GM21723 (cell line): ENCODE measurements at regions not wholly inside any gene's neighbourhood (a gene's known extent, or its start where the extent isn't known, plus 50 kb on each side); places are given as distances from the start of the nearest gene placed in this dataset.
"Not testable (repeated sequence)": the region's sequence is repeated elsewhere in the genome, so short reads cannot be mapped to it uniquely, and the experiment has no call there.

Source experiments
- ATAC-seq: cut with Tn5 transposase; IDR thresholded peaks from one replicate; pipeline ENCODE4 v1.9.1; 2021; ENCODE audit warnings: mild to moderate bottlenecking, moderate library complexity; ENCODE audit not compliant: unreplicated experiment

GRCh38 chr6:58067867-58068548 is 750.6 kb downstream of the PRIM2 start:
- ATAC-seq = not testable (repeated sequence)

- no peak for ATAC-seq
These were observed 755.8 kb downstream of the PRIM2 start for GRCh38 chr6:58073263-58073662.

- not testable (repeated sequence) for ATAC-seq
These were observed 772.6 kb downstream of the PRIM2 start for GRCh38 chr6:58090067-58090466.

- ATAC-seq = not testable (repeated sequence)
These were observed 779.8 kb downstream of the PRIM2 start for GRCh38 chr6:58097251-58097650.

DNA sequence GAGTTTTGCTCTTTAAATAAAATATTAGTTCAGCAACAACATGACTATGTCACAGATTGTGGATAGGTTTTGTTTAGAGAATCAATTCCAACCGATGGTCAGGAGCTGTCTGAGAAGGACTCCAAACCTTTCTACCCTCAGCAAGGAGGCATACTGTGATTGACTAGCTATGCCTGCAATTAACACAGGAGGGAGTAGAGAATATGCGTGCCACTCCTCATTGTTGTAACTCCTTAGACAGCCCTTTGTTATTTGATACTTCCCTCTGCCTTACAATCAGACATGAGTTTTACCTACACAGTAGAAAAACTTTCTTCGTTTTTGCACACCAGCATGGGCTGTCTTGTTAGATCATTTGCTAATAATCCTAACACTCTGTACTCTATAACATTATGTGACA is 796.5 kb downstream of the PRIM2 start:
- ATAC-seq = no peak

GRCh38 chr6:58117162-58117561 is 799.7 kb downstream of the PRIM2 start:
- ATAC-seq = not testable (repeated sequence)

DNA sequence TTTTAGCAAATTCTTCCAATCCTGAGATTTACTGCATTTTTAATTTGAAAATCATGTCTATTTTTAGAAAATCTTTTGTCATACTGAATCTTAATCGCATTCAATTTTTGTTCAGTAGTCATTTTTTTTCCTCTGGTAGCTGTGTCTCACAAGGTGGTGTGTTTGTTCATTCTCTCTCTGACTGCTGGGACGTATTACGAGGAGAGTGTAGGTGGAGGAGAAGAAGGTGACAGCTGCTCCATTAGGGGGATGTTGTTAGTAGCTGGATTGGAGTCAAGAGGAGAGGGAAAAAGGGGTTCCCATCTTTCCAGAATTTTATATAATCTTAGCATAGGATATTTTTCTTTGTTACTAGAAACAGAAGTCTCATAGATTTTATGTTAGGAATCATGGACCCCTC is 804.2 kb downstream of the PRIM2 start:
- ATAC-seq = not testable (repeated sequence)

DNA sequence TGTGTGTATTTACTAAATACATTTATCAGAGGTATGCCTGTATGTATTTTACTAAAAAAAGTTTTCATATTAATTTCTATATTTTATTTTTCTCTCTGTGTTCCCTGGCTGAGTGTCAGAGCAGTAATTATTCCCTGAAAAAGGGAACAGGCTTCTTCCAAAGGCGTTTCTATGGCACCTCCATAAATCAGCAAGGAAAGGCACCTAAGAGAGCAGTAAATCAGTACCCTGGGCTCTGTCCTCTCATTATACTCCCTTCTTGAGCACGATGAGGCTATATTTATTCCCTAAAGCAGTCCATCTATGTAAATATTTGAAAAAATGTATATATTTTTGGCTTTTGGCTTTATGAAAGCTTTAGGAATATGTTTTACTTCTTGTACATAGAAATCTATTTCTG is 806.3 kb downstream of the PRIM2 start:
- ATAC-seq = not testable (repeated sequence)

- not testable (repeated sequence) for ATAC-seq
These were observed 811.1 kb downstream of the PRIM2 start for GRCh38 chr6:58128549-58128948.

DNA sequence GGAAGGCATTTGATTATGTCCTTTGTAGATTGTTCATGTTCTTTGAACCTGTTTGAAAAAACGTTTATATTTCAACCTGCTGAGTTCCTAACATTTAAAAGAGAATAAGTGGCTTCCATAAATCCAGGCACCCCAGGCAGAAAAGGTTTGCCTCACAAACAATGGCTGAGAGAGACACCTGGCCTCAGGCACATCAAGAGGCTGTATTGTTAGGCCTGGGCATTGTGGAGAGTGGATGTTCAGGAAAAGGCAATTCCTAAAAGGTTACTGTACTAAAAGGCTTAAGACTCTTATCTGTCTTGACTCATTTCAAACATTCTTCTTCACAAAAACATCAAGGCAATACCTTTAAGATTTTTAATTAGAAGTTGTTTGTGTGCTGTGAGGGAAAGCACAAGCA is 811.7 kb downstream of the PRIM2 start:
- ATAC-seq = not testable (repeated sequence)

DNA sequence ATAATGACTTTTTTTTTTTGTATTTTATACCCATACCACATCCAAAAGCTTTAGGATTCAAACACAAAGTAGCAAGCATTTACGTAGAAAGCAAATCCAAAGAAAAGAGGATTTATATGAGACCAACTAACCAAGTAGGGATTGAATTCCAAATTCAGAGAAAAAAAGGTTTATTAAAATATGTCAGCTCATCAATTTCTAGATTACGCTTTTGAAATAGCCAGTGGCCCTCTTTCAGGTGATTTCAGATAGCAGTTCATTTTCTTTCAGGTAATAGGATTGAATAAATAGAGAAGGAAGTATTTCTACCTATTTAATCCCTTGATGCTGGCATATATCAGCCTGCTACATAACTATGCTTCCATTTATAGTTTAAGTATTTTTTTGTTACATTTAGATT is 822.3 kb downstream of the PRIM2 start:
- not testable (repeated sequence) for ATAC-seq

DNA sequence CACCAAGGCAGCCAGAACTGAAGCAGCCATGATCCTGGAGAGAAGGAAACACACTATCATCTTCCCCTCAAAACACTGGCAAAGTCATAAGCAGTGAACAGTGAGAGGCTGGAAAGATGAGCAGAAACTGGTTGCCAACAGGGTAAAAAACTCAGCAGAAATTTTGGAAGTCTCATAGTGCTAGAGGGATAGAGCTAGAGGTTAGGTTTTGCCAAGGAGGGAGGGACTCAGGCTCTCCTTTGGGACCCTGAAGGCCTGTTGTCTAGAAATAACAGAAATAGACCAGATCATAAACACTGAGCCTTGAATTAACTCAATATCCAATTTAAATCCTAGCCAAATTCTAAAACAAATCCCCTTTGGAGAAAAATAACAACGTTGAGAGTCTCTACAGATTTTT is 853.6 kb downstream of the PRIM2 start:
- not testable (repeated sequence) for ATAC-seq

- ATAC-seq = peak; percentile 67
These were observed 864.2 kb downstream of the PRIM2 start for GRCh38 chr6:58181557-58182065.

DNA sequence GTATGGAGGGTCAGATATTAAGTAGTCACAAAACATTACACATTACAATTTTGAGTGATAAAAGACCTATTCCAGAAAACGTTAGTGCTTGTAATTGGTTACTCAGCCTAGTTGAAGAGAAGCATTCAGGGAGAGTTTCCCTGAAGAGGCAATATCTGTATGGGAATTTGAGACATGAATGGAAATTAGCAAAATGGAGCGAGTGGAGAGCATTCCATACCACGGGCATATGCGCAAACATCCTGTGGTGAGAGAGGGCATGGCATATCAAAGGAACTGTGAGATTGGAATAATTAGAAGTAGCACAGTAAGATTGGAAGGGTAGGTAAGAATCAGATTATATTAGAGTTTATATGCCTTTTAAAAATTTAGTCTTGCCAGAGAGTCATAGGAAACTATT is 867.9 kb downstream of the PRIM2 start:
- ATAC-seq = not testable (repeated sequence)

- ATAC-seq = not testable (repeated sequence)
These were observed 875.8 kb downstream of the PRIM2 start for GRCh38 chr6:58193209-58193608.

DNA sequence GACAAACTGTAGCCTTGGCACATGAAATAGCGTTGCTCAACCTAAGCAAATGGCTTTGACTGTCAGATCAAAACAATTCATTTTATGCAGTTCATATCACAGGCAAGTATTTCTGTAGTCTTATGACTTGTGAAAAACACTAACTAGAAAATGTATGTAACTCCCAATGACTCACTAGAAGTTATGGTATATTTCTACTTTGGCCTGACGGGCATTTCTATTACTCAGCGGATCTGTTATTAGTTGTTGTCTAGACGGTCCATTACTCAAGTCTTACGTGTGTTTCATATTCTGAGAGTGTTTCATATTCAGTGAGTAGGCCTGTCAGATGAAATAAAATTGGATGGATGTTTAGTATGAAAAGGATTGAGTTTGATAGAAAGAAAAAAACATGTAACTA is 880.9 kb downstream of the PRIM2 start:
- no peak for ATAC-seq

- ATAC-seq = not testable (repeated sequence)
These were observed 919.7 kb downstream of the PRIM2 start for GRCh38 chr6:58237124-58237523.

GRCh38 chr6:58238421-58238820 is 921.0 kb downstream of the PRIM2 start:
- not testable (repeated sequence) for ATAC-seq

- not testable (repeated sequence) for ATAC-seq
These were observed 940.2 kb downstream of the PRIM2 start for GRCh38 chr6:58257625-58258024.

DNA sequence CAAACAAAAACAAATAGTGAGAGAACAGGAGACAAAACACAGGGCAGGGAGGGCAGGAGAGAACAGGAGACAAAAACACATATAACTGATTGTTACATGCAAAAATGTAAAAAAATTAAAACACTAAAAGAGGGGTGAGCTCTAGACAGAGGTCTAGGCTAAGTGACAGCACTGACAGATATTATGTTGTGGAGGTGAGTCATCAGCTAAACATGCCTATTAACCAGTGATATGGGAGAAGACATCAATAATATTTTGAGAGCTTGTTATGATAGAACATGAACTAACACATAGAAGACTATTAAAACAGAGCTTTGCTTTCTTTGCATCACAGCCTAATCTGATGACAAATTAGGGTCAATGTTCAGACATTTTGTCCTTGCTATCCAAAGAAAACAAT is 972.7 kb downstream of the PRIM2 start:
- ATAC-seq = no peak

- not testable (repeated sequence) for ATAC-seq
These were observed 973.9 kb downstream of the PRIM2 start for GRCh38 chr6:58291319-58291718.

DNA sequence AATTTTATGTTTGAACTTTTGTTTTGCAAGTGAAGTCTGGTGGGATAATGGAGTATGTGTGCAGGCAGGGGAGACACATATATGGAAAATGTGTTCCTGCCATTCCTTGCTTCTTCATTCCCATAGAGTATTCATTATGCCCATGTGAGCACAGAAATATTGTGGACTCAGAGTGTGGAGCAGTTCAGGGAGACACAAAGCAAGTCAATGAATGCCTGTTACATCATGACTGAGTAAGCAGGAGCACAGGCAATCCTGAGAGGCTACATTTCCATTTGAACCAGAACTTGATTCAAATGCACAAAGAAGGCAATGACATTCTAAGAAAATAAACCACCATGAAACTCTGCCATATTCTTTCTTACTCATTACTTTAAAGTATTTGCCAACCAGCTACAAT is 990.5 kb downstream of the PRIM2 start:
- ATAC-seq = not testable (repeated sequence)

DNA sequence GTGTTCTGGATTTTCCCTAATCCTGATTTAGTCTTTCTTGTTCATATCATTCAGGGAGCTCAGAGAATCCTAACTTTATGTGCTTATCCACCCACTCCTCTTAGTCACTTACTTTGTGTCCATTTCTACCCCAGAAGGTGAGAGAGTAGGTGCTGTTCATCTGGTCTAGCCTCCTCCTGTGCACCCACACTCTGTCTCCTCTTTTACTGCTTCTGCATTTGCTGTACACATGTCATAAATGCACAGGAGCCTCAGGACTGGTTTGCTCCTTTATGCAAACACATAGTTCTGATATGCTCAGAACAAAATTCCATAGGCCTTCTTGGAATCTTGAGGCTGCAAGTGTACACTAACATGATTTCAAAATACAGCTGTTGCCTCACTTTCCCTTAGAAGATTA is 1014.7 kb downstream of the PRIM2 start:
- ATAC-seq = not testable (repeated sequence)
